ENCODE measurements at regions not wholly inside any gene's neighbourhood (a gene's known extent, or its start where the extent isn't known, plus 50 kb on each side); places are given as distances from the start of the nearest gene placed in this dataset.

DNA sequence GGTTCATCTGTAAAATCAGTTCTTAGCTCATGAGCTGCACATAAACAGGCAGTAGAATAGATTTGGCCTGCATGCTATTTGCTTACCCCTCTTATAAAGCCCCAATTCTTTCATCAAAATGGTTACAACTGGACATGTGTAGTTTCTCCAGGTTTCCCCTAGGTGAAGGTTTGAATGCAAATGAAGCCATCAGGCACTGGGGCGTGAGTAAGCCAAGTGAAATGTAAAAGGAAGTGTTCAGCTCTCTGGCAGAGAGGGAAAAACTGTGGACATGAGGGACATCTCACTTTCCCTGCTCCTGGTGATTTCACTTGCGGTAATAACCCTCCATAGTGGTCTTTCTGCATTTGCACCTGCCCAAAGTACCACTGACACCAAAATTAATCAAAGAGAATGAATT, 1402.3 kb upstream of the LRRTM1 start:
- TF ChIP-seq MEF2A (IDR thresholded peaks at IDR 0.05; ENCODE audit: control insufficient read depth, low read depth, low read length), result no peak
- TF ChIP-seq, protein P1, sequence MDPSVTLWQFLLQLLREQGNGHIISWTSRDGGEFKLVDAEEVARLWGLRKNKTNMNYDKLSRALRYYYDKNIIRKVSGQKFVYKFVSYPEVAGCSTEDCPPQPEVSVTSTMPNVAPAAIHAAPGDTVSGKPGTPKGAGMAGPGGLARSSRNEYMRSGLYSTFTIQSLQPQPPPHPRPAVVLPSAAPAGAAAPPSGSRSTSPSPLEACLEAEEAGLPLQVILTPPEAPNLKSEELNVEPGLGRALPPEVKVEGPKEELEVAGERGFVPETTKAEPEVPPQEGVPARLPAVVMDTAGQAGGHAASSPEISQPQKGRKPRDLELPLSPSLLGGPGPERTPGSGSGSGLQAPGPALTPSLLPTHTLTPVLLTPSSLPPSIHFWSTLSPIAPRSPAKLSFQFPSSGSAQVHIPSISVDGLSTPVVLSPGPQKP (CRISPR knock-in tag; IDR thresholded peaks at IDR 0.05), result no peak
- TF ChIP-seq DMBX1 (CRISPR knock-in tag; IDR thresholded peaks at IDR 0.05; ENCODE audit: borderline replicate concordance), result no peak
- TF ChIP-seq SAP30 (IDR thresholded peaks at IDR 0.05; ENCODE audit: borderline replicate concordance, insufficient read depth, low read depth, low read length, poor library complexity, severe bottlenecking), result no peak
- no peak for TF ChIP-seq JUND (IDR thresholded peaks at IDR 0.05; ENCODE audit: borderline replicate concordance, low read depth, low read length)
- no peak for TF ChIP-seq JUND (tag; IDR thresholded peaks at IDR 0.05; ENCODE audit: borderline replicate concordance, low read depth, low read length)
- no peak for TF ChIP-seq ZNF707 (CRISPR knock-in tag; conservative IDR thresholded peaks at IDR 0.05)
- TF ChIP-seq, protein P2, sequence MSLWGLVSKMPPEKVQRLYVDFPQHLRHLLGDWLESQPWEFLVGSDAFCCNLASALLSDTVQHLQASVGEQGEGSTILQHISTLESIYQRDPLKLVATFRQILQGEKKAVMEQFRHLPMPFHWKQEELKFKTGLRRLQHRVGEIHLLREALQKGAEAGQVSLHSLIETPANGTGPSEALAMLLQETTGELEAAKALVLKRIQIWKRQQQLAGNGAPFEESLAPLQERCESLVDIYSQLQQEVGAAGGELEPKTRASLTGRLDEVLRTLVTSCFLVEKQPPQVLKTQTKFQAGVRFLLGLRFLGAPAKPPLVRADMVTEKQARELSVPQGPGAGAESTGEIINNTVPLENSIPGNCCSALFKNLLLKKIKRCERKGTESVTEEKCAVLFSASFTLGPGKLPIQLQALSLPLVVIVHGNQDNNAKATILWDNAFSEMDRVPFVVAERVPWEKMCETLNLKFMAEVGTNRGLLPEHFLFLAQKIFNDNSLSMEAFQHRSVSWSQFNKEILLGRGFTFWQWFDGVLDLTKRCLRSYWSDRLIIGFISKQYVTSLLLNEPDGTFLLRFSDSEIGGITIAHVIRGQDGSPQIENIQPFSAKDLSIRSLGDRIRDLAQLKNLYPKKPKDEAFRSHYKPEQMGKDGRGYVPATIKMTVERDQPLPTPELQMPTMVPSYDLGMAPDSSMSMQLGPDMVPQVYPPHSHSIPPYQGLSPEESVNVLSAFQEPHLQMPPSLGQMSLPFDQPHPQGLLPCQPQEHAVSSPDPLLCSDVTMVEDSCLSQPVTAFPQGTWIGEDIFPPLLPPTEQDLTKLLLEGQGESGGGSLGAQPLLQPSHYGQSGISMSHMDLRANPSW (CRISPR knock-in tag; IDR thresholded peaks at IDR 0.05), result no peak
- TF ChIP-seq, protein P3, sequence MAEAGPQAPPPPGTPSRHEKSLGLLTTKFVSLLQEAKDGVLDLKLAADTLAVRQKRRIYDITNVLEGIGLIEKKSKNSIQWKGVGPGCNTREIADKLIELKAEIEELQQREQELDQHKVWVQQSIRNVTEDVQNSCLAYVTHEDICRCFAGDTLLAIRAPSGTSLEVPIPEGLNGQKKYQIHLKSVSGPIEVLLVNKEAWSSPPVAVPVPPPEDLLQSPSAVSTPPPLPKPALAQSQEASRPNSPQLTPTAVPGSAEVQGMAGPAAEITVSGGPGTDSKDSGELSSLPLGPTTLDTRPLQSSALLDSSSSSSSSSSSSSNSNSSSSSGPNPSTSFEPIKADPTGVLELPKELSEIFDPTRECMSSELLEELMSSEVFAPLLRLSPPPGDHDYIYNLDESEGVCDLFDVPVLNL (CRISPR knock-in tag; IDR thresholded peaks at IDR 0.05; ENCODE audit: low read depth), result no peak
- no peak for TF ChIP-seq ZFX (CRISPR knock-in tag; IDR thresholded peaks at IDR 0.05)
- TF ChIP-seq, protein P4, sequence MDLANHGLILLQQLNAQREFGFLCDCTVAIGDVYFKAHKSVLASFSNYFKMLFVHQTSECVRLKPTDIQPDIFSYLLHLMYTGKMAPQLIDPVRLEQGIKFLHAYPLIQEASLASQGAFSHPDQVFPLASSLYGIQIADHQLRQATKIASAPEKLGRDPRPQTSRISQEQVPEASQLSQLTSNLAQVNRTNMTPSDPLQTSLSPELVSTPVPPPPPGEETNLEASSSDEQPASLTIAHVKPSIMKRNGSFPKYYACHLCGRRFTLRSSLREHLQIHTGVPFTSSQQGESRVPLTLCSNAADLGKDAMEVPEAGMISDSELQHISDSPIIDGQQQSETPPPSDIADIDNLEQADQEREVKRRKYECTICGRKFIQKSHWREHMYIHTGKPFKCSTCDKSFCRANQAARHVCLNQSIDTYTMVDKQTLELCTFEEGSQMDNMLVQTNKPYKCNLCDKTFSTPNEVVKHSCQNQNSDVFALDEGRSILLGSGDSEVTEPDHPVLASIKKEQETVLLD (IDR thresholded peaks at IDR 0.05), result no peak
- no peak for TF ChIP-seq POLR2A (conservative IDR thresholded peaks at IDR 0.05)
- TF ChIP-seq, protein P5, sequence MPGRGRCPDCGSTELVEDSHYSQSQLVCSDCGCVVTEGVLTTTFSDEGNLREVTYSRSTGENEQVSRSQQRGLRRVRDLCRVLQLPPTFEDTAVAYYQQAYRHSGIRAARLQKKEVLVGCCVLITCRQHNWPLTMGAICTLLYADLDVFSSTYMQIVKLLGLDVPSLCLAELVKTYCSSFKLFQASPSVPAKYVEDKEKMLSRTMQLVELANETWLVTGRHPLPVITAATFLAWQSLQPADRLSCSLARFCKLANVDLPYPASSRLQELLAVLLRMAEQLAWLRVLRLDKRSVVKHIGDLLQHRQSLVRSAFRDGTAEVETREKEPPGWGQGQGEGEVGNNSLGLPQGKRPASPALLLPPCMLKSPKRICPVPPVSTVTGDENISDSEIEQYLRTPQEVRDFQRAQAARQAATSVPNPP (IDR thresholded peaks at IDR 0.05; ENCODE audit: borderline replicate concordance, insufficient read depth, insufficient read length), result no peak
- TF ChIP-seq, protein P6, sequence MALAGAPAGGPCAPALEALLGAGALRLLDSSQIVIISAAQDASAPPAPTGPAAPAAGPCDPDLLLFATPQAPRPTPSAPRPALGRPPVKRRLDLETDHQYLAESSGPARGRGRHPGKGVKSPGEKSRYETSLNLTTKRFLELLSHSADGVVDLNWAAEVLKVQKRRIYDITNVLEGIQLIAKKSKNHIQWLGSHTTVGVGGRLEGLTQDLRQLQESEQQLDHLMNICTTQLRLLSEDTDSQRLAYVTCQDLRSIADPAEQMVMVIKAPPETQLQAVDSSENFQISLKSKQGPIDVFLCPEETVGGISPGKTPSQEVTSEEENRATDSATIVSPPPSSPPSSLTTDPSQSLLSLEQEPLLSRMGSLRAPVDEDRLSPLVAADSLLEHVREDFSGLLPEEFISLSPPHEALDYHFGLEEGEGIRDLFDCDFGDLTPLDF (CRISPR knock-in tag; IDR thresholded peaks at IDR 0.05), result no peak
- no peak for TF ChIP-seq SETDB1 (IDR thresholded peaks at IDR 0.05; ENCODE audit: low read length)
